GM11168 (cell line): ENCODE measurements at regions not wholly inside any gene's neighbourhood (a gene's known extent, or its start where the extent isn't known, plus 50 kb on each side); places are given as distances from the start of the nearest gene placed in this dataset.

Source experiments
- in situ Hi-C: fragments of 300-500 bp; cut with MboI; formaldehyde crosslinking; loops from one replicate; pipeline ENCODE4 v1.12.0; 2022; ENCODE audit warnings: low sequenced_read_pairs; ENCODE audit not compliant: unreplicated experiment

GRCh38 chr5:124593952-124594351 is 152.5 kb downstream of the ZNF608 start:
- in situ Hi-C loops, result no loop called here

DNA sequence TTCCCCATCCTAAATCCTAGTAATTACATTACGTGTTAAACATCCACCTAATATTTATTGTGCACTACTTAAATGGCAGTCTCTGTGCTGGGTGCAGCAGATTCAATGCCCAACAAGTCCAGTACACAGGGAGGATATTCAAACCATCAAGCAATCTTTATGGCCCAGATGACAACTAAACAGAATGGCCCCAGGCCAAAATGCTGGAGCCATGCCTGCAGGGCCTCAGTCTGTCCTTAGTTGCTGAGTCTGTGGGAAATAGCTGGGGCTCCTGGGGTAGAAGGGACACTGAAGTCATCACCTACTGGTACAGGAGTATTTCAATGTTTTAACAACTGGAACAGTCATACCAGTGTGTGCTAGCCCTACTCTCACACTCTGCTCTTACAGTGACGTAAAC is 153.5 kb downstream of the ZNF608 start:
- in situ Hi-C loops, result no loop called here

DNA sequence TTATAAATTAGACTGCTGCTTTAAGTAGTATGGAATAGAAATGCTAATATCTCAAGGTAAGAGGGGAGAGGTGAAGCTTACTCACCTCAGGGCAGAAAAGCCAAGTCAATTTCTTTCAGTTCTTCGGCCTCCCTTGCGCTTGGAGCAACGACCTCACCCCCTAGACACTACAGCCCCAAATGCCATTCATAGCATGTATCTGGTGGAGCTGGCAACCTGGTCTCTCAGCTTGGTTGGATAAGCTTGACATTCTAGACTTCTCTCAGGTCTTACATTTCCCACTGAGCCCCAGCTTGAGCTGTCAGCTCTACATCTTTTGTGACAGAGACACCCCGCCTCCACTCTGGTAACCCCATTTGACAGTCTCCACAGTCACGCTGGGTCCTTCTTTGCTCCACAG is 154.9 kb downstream of the ZNF608 start:
- in situ Hi-C loops, result no loop called here

DNA sequence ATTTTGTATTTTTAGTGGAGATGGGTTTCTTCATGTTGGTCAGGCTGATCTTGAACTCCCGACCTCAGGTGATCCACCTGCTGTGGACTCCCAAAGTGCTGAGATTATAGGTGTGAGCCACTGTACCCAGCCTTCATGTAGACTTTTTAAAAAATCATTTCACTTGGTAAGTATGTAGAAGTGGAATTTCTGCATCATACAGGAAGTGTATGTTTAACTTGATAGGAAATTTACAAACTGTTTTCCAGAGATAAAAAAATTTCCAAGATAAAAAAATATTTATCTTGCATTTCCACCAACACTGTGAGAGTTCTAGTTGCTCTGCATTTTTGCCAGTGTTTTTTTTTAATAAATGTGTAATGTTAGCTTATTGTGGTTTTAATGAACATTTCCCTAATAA is 155.8 kb downstream of the ZNF608 start:
- in situ Hi-C loops, result no loop called here

GRCh38 chr5:124587280-124587679 is 159.2 kb downstream of the ZNF608 start:
- in situ Hi-C loops, result loop anchor here (5.0 kb wide), 1 partner anchor 55 kb away; no protein-coding TSS in a partner anchor

DNA sequence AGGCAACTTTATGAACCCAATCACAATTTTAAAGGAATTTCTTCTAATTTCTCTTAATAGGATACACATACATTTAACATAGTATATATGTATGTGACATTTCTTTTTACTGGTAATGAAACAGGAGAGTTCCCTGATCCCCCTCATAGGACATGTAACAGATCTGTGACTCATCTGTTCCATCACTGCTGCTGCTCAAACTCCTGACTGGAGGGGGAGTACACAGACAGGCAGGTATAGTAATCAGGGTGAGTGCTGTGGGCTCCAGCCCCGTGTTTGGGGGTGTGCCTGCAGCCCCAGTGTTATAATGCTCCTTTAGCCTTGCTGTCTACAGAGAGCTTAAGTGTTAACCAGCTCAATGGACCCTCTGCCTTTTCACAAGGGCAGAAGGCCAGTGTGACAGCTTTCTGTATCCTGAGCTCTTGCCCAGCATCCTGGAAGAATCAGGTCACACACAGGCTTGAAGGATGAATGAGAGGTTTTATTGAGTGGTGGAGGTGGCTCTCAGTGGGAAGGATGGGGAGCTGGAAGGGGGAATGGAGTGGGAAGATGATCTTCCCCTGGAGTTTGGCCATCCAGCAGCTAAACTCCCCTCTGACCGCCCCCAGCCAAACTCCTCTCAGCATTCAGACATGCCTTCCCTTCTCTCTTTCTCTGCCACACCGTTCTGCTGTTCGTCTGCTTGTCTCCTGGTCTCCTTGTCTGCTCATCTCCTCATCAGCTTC is 161.3 kb downstream of the ZNF608 start:
- in situ Hi-C loops, result loop anchor here (5.0 kb wide), 1 partner anchor 53 kb away; no protein-coding TSS in a partner anchor

DNA sequence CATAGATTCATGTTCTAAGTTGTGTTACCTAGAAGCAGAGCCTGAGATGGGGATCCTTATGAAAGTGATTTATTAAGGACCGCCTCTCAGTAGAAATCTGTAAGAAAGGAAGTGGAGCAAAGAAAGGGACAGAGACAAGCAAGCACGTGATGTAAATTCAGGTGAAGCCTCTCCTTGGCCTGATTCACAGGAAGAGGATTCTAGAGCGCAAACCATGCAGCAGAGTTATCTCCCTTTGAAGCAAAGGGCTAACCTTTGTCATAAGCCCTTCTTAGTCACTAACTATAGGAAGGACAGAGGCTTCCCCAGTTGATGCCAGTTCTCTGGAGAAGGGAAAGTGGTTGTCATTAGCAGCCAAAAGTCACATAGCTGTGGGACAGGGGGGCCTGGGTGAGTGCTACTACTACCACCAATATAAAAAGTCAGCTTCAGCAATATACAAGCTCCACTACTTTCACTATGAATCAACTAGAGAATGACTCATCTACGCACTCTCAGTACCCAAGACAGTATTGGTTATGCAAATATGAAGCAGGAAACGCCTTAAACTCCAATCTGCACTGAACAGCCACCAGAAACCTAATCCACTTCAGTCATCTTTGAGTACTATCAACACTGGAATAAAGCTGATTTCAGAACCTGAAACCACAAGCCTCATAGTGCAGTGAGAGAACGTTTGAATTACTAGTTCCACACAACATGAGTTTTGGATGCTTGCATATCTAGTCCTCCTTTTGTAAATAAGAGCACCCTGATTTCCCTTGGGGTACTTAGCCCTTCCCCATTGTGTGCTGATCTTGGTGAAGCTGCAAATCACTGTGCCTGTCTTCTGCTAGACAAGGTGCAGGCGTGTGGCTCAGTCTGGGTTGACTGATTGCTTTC is 162.7 kb downstream of the ZNF608 start:
- in situ Hi-C loops, result no loop called here

- in situ Hi-C loops, result no loop called here
These were observed 163.9 kb downstream of the ZNF608 start for GRCh38 chr5:124582561-124582840.

- in situ Hi-C loops, result no loop called here
These were observed 164.5 kb downstream of the ZNF608 start for GRCh38 chr5:124581738-124582560.

DNA sequence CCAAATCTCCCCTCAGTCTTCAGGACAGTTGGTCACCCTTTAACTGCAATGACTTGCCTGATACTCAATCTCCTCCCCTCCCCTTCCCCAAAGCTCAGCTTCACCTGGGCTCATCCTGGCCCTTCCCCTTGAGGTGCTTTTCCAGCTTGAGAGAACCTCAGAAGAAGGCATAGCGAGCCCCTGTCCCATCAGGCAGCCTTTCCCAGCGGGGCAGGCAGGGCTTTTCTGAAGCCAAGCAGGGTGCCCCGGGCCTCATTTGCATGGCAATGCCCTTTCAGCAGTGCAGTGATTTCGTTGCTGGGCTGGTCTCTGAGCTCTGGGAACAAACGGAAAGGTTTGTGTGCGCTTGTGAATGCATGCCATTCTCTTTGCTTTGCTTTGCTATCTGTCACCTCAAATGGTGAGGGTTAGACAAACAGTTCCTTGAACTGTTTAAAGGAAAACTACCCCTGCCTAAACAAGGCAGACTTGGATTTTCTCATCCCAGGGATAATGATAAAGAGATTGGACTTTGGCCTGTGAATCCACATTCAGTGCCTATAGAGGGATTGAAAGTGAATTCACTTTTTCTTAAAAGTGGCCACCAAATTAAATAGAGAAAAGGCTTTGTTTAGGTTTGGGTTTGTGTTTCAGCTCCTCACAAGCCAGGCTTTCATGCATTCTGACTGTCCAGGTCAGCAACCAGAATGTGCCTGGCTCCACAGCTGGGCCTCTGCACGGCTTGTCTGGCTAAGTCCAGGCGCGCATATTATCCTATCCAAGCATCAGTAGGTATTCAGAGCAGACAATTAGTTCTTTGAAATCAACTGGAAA is 165.3 kb downstream of the ZNF608 start:
- in situ Hi-C loops, result no loop called here

DNA sequence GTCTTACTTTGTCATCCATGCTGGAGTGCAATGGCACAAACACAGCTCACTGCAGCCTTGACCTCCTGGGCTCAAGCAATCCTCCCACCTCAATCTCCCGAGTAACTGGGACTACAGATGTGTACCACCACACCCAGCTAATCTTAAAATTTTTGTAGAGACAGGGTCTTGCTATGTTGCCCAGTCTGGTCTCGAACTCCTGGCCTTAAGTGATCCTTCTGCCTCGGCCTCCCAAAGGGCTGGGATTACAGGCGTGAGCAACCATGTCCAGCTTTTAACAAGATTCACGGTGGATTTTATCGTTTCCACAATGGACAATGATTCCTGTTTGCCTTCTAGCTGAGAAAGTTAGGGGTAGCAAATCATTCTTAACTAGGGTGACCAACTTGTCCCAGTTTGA is 165.9 kb downstream of the ZNF608 start:
- in situ Hi-C loops, result no loop called here

- in situ Hi-C loops, result no loop called here
These were observed 169.5 kb downstream of the ZNF608 start for GRCh38 chr5:124576848-124577409.

DNA sequence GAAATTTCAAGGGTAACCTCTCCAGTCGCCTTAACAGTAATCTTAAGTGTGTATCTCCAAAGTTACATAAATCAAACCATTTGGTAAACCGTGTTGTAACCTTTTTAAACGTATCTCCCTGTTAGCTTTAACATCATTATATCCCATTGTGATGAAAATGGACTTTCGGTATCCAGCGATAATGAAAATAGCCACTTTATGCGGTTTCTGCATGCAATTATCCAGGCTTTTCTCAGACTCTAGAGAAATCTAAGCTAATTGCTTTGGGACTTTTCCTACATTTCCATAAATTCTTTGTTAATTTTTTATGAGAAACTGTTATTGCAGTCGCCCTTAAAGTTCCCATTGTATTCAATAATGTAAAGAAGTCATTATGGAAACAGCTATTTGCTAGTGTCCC is 170.7 kb downstream of the ZNF608 start:
- in situ Hi-C loops, result no loop called here

GRCh38 chr5:124574521-124575436 is 171.7 kb downstream of the ZNF608 start:
- in situ Hi-C loops, result no loop called here

- in situ Hi-C loops, result no loop called here
These were observed 173.5 kb downstream of the ZNF608 start for GRCh38 chr5:124572971-124573370.

- in situ Hi-C loops, result no loop called here
These were observed 176.0 kb downstream of the ZNF608 start for GRCh38 chr5:124570285-124571035.

DNA sequence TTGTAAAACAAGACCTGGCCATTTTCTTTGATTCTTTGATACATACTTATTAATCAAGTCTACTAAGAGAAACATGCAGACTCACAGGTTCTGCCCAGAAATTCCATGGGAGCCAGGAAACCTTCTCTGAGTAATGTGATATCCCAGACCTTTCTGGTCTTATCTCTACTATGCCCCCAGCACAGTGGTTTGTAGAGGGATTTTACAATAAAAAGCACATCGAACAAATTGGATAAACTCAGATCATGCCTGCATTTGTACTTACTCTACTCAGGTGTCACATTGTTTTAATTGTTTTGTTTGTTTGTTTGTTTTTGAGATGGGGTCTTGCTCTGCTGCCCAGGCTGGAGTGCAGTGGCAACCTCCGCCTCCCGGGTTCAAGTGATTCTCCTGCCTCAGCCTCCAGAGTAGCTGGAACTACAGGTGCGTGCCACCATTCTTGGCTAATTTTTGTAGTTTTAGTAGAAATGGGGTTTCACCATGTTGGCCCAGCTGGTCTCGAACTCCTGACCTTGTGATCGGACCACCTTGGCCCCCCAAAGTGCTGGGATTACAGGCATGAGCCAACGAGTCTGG is 179.5 kb downstream of the ZNF608 start:
- in situ Hi-C loops, result no loop called here

GRCh38 chr5:124561451-124561850 is 185.0 kb downstream of the ZNF608 start:
- in situ Hi-C loops, result no loop called here
